HepG2 (cell line): ENCODE measurements at regions not wholly inside any gene's neighbourhood (a gene's known extent, or its start where the extent isn't known, plus 50 kb on each side); places are given as distances from the start of the nearest gene placed in this dataset.

Experiments used
- ATAC-seq: fragments of 200-7000 bp; cut with Tn5 transposase; 3 replicates; pipeline ENCODE4 v1.9.1; 2020; ENCODE audit warnings: mild to moderate bottlenecking, moderate library complexity
- BruUV-seq: library from RNA; stranded (reverse); fragments of 400-500 nt; replicated peaks from 2 replicates; lab custom pipeline; 2021; lab: Mats Ljungman, UMichigan
- CTCF ChIA-PET: fragments of 300-600 bp; formaldehyde crosslinking; extraction: SDS; loops from one replicate; lab custom pipeline; 2021; ENCODE audit warnings: low total read pairs, inconsistent platforms, low intra/inter-chr PET ratio; lab: Yijun Ruan, JAX
- POLR2A ChIA-PET: fragments of 350-600 bp; sonication (Branson Sonifier 250); formaldehyde crosslinking; loops from one replicate; lab custom pipeline; 2020; ENCODE audit warnings: antibody characterized with exemption, inconsistent platforms; lab: Yijun Ruan, JAX
- DNase-seq: peaks from one replicate; pipeline ENCODE4 v3.0.0-alpha.2; 2015; ENCODE audit warnings: low spot score
- FAIRE-seq: peaks from 3 replicates; lab custom pipeline; 2011; peaks lifted over from hg19 to GRCh38; lab: Jason Lieb, UNC
- H2AFZ ChIP-seq: one replicate; pipeline ENCODE4 v1.6.1; 2011; ENCODE audit warnings: low read length, inconsistent platforms
- H3K27ac ChIP-seq: fragments of 300-600 bp; 3 replicates; pipeline ENCODE4 v1.8.0; 2011; ENCODE audit warnings: mixed run types, mild to moderate bottlenecking, mixed read lengths, low read length, inconsistent platforms; ENCODE audit not compliant: insufficient read depth; ENCODE audit errors: extremely low read length
- H3K27me3 ChIP-seq, 2 experiments: fragments of 200-600 bp in 1 of 2; 2 replicates in 1 of 2; 3 replicates in 1 of 2; pipeline versions ENCODE4 v1.6.0 to v1.8.0; 2011; ENCODE audit warnings: low read length in 2 of 2, mild to moderate bottlenecking in 2 of 2, moderate library complexity in 2 of 2, inconsistent platforms in 1 of 2; ENCODE audit not compliant: insufficient read depth in 2 of 2, control insufficient read depth in 1 of 2
- H3K36me3 ChIP-seq, 2 experiments: fragments of 200-600 bp in 1 of 2; replicated peaks in 1 of 2; 2 replicates in 1 of 2; 3 replicates in 1 of 2; pipeline versions ENCODE4 v1.5.1 to v1.8.0; 2011; ENCODE audit warnings: low read length in 2 of 2, inconsistent platforms in 1 of 2; ENCODE audit not compliant: insufficient read depth in 2 of 2, control insufficient read depth in 1 of 2
- H3K4me1 ChIP-seq: 2 replicates; pipeline ENCODE4 v1.5.1; 2012; ENCODE audit warnings: low read length, inconsistent platforms; ENCODE audit not compliant: insufficient read depth
- H3K4me2 ChIP-seq: 2 replicates; pipeline ENCODE4 v1.6.0; 2011; ENCODE audit warnings: low read depth, low read length, inconsistent platforms
- H3K4me3 ChIP-seq, 3 experiments: fragments of 200-600 bp in 1 of 3; sonication (generic), shearing (Covaris generic) in 1 of 3; replicated peaks in 1 of 3; 2 replicates each; pipeline ENCODE4 v1.5.1; 2011 to 2016; ENCODE audit warnings: low read length in 3 of 3, inconsistent platforms in 2 of 3, low read depth in 2 of 3, mild to moderate bottlenecking in 2 of 3, control low read depth in 1 of 3, mixed read lengths in 1 of 3; ENCODE audit not compliant: insufficient read depth in 1 of 3
- H3K79me2 ChIP-seq: one replicate; pipeline ENCODE4 v1.6.1; 2011; ENCODE audit warnings: low read length, inconsistent platforms; ENCODE audit not compliant: insufficient read depth
- H3K9ac ChIP-seq: 2 replicates; pipeline ENCODE4 v1.6.0; 2011; ENCODE audit warnings: mild to moderate bottlenecking, low read depth, low read length, inconsistent platforms; ENCODE audit not compliant: insufficient read depth
- H3K9me3 ChIP-seq: 2 replicates; pipeline ENCODE4 v1.5.1; 2012; ENCODE audit warnings: mild to moderate bottlenecking, low read length
- H4K20me1 ChIP-seq: 2 replicates; pipeline ENCODE4 v1.6.0; 2011; ENCODE audit warnings: inconsistent platforms, mild to moderate bottlenecking, low read length, moderate library complexity; ENCODE audit not compliant: insufficient read depth
- BCL6 ChIP-seq: IDR thresholded peaks from 2 replicates; pipeline ENCODE4 v1.6.1; 2016; ENCODE audit warnings: missing genetic modification reagents, missing compliant biosample characterization
- CHD2 ChIP-seq: IDR thresholded peaks from 2 replicates; pipeline ENCODE4 v1.6.1; 2011; ENCODE audit warnings: low read depth, low read length, improper control_type of control experiment
- KLF11 ChIP-seq: IDR thresholded peaks from 2 replicates; pipeline ENCODE4 v1.6.1; 2016; ENCODE audit warnings: missing compliant biosample characterization
- MAFF ChIP-seq: IDR thresholded peaks from 2 replicates; pipeline ENCODE4 v1.6.1; 2011; ENCODE audit warnings: low read depth, low read length, improper control_type of control experiment
- MXI1 ChIP-seq: IDR thresholded peaks from 3 replicates; pipeline ENCODE4 v1.6.1; 2012; ENCODE audit warnings: low read depth, low read length, inconsistent platforms, borderline replicate concordance
- NAIF1 ChIP-seq: sonication (generic); formaldehyde crosslinking; IDR thresholded peaks from 2 replicates; pipeline ENCODE4 v1.5.0; 2020; ENCODE audit warnings: mild to moderate bottlenecking, missing genetic modification reagents, borderline replicate concordance
- ZKSCAN5 ChIP-seq: sonication (generic); formaldehyde crosslinking; IDR thresholded peaks from 2 replicates; pipeline ENCODE4 v1.5.1; 2020; ENCODE audit warnings: mild to moderate bottlenecking, missing genetic modification reagents
- ZNF292 ChIP-seq: sonication (generic); formaldehyde crosslinking; IDR thresholded peaks from 2 replicates; pipeline ENCODE4 v1.8.1; 2022; ENCODE audit warnings: mild to moderate bottlenecking, low read depth, missing genetic modification reagents, borderline replicate concordance
- ZNF577 ChIP-seq: sonication (generic); formaldehyde crosslinking; IDR thresholded peaks from 2 replicates; pipeline ENCODE4 v1.4.0; 2020; ENCODE audit warnings: mild to moderate bottlenecking, low read depth, missing genetic modification reagents, borderline replicate concordance
- ZNF788 ChIP-seq: sonication (generic); formaldehyde crosslinking; IDR thresholded peaks from 2 replicates; pipeline ENCODE4 v1.5.0; 2020; ENCODE audit warnings: mild to moderate bottlenecking, missing genetic modification reagents, borderline replicate concordance
- WGBS: methylation state at CpG from one replicate; pipeline ENCODE4 v1.1.6; 2017; ENCODE audit warnings: low lambda C conversion rate; 5-methylcytosine and 5-hydroxymethylcytosine counted together
- in situ Hi-C: cut with HindIII; loops from 2 replicates; pipeline ENCODE4 v1.10.0; 2017; ENCODE audit warnings: low pct_unique_long_range_greater_than_20kb; ENCODE audit not compliant: extremely low pct_ligation_motif_present
- intact Hi-C: fragments of 100-400 bp; cut with micrococcal nuclease; formaldehyde crosslinking; loops from one replicate; pipeline ENCODE4 v1.10.0; 2022; ENCODE audit not compliant: unreplicated experiment
- TF ChIP-seq, protein P1 (sequence below): IDR thresholded peaks from 2 replicates; pipeline ENCODE4 v1.6.1; 2016; ENCODE audit warnings: low read depth, missing genetic modification reagents, missing compliant biosample characterization
- TF ChIP-seq, protein P2 (sequence below): IDR thresholded peaks from 2 replicates; pipeline ENCODE4 v1.6.1; 2016; ENCODE audit warnings: low read depth, control low read depth

DNA sequence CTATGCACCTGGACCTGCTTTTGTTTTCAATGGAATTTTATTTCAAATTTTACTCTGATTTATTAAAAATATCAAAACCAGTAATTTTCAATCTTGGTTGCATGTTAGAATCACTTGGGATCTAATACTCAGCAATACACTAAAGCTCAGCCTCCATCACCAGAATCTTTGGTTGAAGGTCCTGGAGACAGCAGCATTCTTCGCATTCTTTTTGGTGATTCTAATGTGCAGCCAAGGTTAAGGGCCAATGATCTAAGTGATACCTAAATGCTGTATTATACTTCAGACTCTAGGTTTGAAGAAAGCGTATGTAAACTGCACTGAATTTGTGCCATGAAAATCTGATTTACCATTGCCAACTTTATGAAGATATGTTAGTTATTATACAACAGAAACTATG, 493.1 kb downstream of the XIRP2 start:
- ATAC-seq, result no peak
- Histone ChIP-seq H3K79me2 (no peaks in the 10 kb centered on the region), H3K4me1 (no peaks in the 10 kb centered on the region), H3K27me3 (no peaks in the 10 kb centered on the region), H3K9ac (no peak overlapping the region), H2AFZ (no peak overlapping the region), H4K20me1 (no peaks in the 10 kb centered on the region), H3K9me3 (no peaks in the 10 kb centered on the region), H3K36me3 (no peaks in the 10 kb centered on the region), H3K4me2 (no peak overlapping the region), H3K27ac (no peak overlapping the region), H3K4me3 (no peak overlapping the region)
- BruUV-seq, result no TSS peak
- TF ChIP-seq BCL6 (CRISPR knock-in tag) (no peak), ZNF292 (no peak), MXI1 (no peak), MAFF (no peak), ZNF788 (CRISPR knock-in tag) (no peak), ZKSCAN5 (CRISPR knock-in tag) (no peak), CHD2 (no peak), NAIF1 (CRISPR knock-in tag) (no peak), KLF11 (no peak), ZNF577 (CRISPR knock-in tag) (no peak)
- TF ChIP-seq, protein P1, sequence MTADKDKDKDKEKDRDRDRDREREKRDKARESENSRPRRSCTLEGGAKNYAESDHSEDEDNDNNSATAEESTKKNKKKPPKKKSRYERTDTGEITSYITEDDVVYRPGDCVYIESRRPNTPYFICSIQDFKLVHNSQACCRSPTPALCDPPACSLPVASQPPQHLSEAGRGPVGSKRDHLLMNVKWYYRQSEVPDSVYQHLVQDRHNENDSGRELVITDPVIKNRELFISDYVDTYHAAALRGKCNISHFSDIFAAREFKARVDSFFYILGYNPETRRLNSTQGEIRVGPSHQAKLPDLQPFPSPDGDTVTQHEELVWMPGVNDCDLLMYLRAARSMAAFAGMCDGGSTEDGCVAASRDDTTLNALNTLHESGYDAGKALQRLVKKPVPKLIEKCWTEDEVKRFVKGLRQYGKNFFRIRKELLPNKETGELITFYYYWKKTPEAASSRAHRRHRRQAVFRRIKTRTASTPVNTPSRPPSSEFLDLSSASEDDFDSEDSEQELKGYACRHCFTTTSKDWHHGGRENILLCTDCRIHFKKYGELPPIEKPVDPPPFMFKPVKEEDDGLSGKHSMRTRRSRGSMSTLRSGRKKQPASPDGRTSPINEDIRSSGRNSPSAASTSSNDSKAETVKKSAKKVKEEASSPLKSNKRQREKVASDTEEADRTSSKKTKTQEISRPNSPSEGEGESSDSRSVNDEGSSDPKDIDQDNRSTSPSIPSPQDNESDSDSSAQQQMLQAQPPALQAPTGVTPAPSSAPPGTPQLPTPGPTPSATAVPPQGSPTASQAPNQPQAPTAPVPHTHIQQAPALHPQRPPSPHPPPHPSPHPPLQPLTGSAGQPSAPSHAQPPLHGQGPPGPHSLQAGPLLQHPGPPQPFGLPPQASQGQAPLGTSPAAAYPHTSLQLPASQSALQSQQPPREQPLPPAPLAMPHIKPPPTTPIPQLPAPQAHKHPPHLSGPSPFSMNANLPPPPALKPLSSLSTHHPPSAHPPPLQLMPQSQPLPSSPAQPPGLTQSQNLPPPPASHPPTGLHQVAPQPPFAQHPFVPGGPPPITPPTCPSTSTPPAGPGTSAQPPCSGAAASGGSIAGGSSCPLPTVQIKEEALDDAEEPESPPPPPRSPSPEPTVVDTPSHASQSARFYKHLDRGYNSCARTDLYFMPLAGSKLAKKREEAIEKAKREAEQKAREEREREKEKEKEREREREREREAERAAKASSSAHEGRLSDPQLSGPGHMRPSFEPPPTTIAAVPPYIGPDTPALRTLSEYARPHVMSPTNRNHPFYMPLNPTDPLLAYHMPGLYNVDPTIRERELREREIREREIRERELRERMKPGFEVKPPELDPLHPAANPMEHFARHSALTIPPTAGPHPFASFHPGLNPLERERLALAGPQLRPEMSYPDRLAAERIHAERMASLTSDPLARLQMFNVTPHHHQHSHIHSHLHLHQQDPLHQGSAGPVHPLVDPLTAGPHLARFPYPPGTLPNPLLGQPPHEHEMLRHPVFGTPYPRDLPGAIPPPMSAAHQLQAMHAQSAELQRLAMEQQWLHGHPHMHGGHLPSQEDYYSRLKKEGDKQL (CRISPR knock-in tag), result no peak
- TF ChIP-seq, protein P2, sequence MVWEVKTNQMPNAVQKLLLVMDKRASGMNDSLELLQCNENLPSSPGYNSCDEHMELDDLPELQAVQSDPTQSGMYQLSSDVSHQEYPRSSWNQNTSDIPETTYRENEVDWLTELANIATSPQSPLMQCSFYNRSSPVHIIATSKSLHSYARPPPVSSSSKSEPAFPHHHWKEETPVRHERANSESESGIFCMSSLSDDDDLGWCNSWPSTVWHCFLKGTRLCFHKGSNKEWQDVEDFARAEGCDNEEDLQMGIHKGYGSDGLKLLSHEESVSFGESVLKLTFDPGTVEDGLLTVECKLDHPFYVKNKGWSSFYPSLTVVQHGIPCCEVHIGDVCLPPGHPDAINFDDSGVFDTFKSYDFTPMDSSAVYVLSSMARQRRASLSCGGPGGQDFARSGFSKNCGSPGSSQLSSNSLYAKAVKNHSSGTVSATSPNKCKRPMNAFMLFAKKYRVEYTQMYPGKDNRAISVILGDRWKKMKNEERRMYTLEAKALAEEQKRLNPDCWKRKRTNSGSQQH (CRISPR knock-in tag), result no peak
- intact Hi-C loops (no loop called here), in situ Hi-C loops (no loop called here)
- no peak for DNase-seq
- WGBS, result 57% methylated on average over 2 of the region's 2 CpGs
- FAIRE-seq, result no peak
- ChIA-PET POLR2A (no interaction called here), CTCF (no interaction called here)
